A549 (cell line): ENCODE measurements at regions not wholly inside any gene's neighbourhood (a gene's known extent, or its start where the extent isn't known, plus 50 kb on each side); places are given as distances from the start of the nearest gene placed in this dataset.

ENCODE experiments used
- ATAC-seq, 2 experiments: fragments of 200-7000 bp in 1 of 2; fragments of >200 bp in 1 of 2; cut with Nextera tagmentation in 1 of 2; cut with Tn5 transposase in 1 of 2; 3 replicates each; pipeline versions ENCODE4 v1.8.0 to v1.9.1; 2018 to 2020; ENCODE audit warnings: mild to moderate bottlenecking in 1 of 2, moderate library complexity in 1 of 2
- CTCF ChIA-PET: fragments of 300-600 bp; sonication (Branson Sonifier 250); formaldehyde crosslinking; extraction: SDS; loops from one replicate; lab custom pipeline; 2021; ENCODE audit warnings: antibody characterized with exemption, inconsistent platforms; lab: Yijun Ruan, JAX
- POLR2A ChIA-PET: fragments of 350-600 bp; formaldehyde crosslinking; extraction: SDS; loops from one replicate; lab custom pipeline; 2021; ENCODE audit warnings: antibody characterized with exemption, inconsistent platforms; lab: Yijun Ruan, JAX
- DNase-seq, 2 experiments: peaks; one replicate each; pipeline versions ENCODE4 v3.0.0 to v3.0.0-alpha.2; 2011 to 2016; ENCODE audit warnings: low read depth in 1 of 2, low spot score in 1 of 2
- FAIRE-seq: peaks from 2 replicates; lab custom pipeline; 2011; peaks lifted over from hg19 to GRCh38; lab: Jason Lieb, UNC
- H3K27ac ChIP-seq, 2 experiments: fragments of >200 bp; sonication (Bioruptor Twin); formaldehyde crosslinking; 3 replicates each; pipeline ENCODE4 v1.5.1; 2016 to 2017
- H3K4me1 ChIP-seq: fragments of >200 bp; sonication (Bioruptor Twin); formaldehyde crosslinking; 3 replicates; pipeline ENCODE4 v1.6.1; 2016
- H3K4me2 ChIP-seq: fragments of >200 bp; sonication (Bioruptor Twin); formaldehyde crosslinking; 3 replicates; pipeline ENCODE4 v1.6.1; 2016
- H3K4me3 ChIP-seq: fragments of >200 bp; sonication (Bioruptor Twin); formaldehyde crosslinking; 3 replicates; pipeline ENCODE4 v1.5.1; 2016
- H3K9me3 ChIP-seq: fragments of >200 bp; sonication (Bioruptor Twin); formaldehyde crosslinking; 3 replicates; pipeline ENCODE4 v1.6.1; 2016
- BHLHE40 ChIP-seq: IDR thresholded peaks from 2 replicates; pipeline ENCODE4 v1.6.1; 2012; ENCODE audit warnings: low read depth, low read length, inconsistent platforms
- EHF ChIP-seq: fragments of 250-450 bp; sonication (Bioruptor Pico); IDR thresholded peaks from 2 replicates; pipeline ENCODE4 v1.5.0; 2020; ENCODE audit warnings: mild to moderate bottlenecking
- EP300 ChIP-seq, 2 experiments: fragments of >200 bp; sonication (Bioruptor Twin); formaldehyde crosslinking; IDR thresholded peaks; 2 replicates in 1 of 2; 3 replicates in 1 of 2; pipeline ENCODE4 v1.6.1; 2016 to 2017
- GATA3 ChIP-seq: IDR thresholded peaks from 2 replicates; pipeline ENCODE4 v1.6.1; 2012; ENCODE audit warnings: borderline replicate concordance
- HOXB13 ChIP-seq: fragments of 250-450 bp; sonication (Bioruptor Pico); IDR thresholded peaks from 2 replicates; pipeline ENCODE4 v1.5.0; 2020; ENCODE audit warnings: low read depth, mild to moderate bottlenecking, moderate library complexity
- MYC ChIP-seq: IDR thresholded peaks from 2 replicates; pipeline ENCODE4 v1.6.1; 2012; ENCODE audit warnings: mild to moderate bottlenecking, inconsistent platforms, low read length, improper control_type of control experiment, borderline replicate concordance
- PHF8 ChIP-seq: fragments of 200-600 bp; sonication (generic); IDR thresholded peaks from 2 replicates; pipeline ENCODE4 v1.6.1; 2016; ENCODE audit warnings: low read depth, mild to moderate bottlenecking, antibody characterized with exemption, moderate library complexity, borderline replicate concordance
- POLR2A ChIP-seq: IDR thresholded peaks from 2 replicates; pipeline ENCODE4 v1.6.1; 2012; ENCODE audit warnings: mild to moderate bottlenecking, low read length
- RARB ChIP-seq: fragments of 250-450 bp; sonication (Bioruptor Pico); IDR thresholded peaks from 2 replicates; pipeline ENCODE4 v1.8.0; 2021; ENCODE audit warnings: mild to moderate bottlenecking, moderate library complexity
- RFX5 ChIP-seq: fragments of 450-650 bp; IDR thresholded peaks from 2 replicates; pipeline ENCODE4 v1.7.1; 2014; ENCODE audit warnings: antibody characterized with exemption, mild to moderate bottlenecking, moderate library complexity
- SREBF2 ChIP-seq: fragments of 450-650 bp; IDR thresholded peaks from 2 replicates; pipeline ENCODE4 v1.6.1; 2014; ENCODE audit warnings: mild to moderate bottlenecking, moderate library complexity
- TP53 ChIP-seq: fragments of 250-450 bp; sonication (Bioruptor Pico); IDR thresholded peaks from 2 replicates; pipeline ENCODE4 v1.5.0; 2021; ENCODE audit warnings: mild to moderate bottlenecking, moderate library complexity
- ZFP36 ChIP-seq: fragments of 450-650 bp; IDR thresholded peaks from 2 replicates; pipeline ENCODE4 v1.6.1; 2014; ENCODE audit warnings: borderline replicate concordance; ENCODE audit not compliant: partially characterized antibody
- WGBS: methylation state at CpG from one replicate; pipeline ENCODE4 v1.1.6; 2017; ENCODE audit errors: missing lambda C conversion rate; 5-methylcytosine and 5-hydroxymethylcytosine counted together
- TF ChIP-seq, protein P1 (sequence below): fragments of 250-450 bp; sonication (Bioruptor Pico); IDR thresholded peaks from 2 replicates; pipeline ENCODE4 v1.5.0; 2021; ENCODE audit warnings: mild to moderate bottlenecking, moderate library complexity, borderline replicate concordance
- TF ChIP-seq, protein P2 (sequence below): fragments of >200 bp; sonication (Bioruptor Twin); formaldehyde crosslinking; IDR thresholded peaks from 3 replicates; pipeline ENCODE4 v1.6.1; 2016
- TF ChIP-seq, protein P3 (sequence below): fragments of 250-450 bp; sonication (Bioruptor Pico); IDR thresholded peaks from 2 replicates; pipeline ENCODE4 v1.5.0; 2020; ENCODE audit warnings: low read depth, mild to moderate bottlenecking, moderate library complexity
- TF ChIP-seq, protein P4 (sequence below): fragments of >200 bp; sonication (Bioruptor Twin); formaldehyde crosslinking; IDR thresholded peaks from 2 replicates; pipeline ENCODE4 v1.6.1; 2016

DNA sequence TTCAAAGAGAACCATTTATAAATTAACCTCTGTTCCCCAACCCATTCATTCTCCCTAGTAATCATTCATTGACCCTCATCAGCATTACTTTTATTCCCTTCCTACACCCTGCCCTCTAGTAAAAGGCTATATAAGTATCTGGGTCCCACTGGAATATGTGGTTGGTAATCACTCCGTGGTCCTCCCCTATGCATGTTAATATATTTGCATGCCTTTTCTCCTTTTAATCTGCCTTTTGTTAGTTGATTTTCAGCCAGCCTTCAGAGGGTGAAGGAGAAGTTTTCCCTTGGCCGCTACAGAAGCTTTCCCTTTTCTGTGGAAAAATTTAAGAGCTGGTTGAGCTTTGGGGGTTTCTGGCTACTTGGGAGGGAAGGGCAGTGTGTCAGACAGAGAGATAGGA lies 585.6 kb downstream of the UTRN start:
- Histone ChIP-seq H3K4me1 (no peaks in the 10 kb centered on the region), H3K9me3 (no peaks in the 10 kb centered on the region), H3K4me3 (no peak overlapping the region)
- no peak for ATAC-seq
- TF ChIP-seq BHLHE40 (no peak), SREBF2 (no peak), ZFP36 (no peak), PHF8 (no peak)
- TF ChIP-seq, all 56 proteins: peak for 0
- WGBS: 54% methylated on average over 2 of the region's 2 CpGs
- ChIA-PET POLR2A (no interaction called here), CTCF (no interaction called here)
- FAIRE-seq (no peak), DNase-seq (no peak)
- no peak overlapping the region for H3K4me2 ChIP-seq
- no peak overlapping the region for H3K27ac ChIP-seq

DNA sequence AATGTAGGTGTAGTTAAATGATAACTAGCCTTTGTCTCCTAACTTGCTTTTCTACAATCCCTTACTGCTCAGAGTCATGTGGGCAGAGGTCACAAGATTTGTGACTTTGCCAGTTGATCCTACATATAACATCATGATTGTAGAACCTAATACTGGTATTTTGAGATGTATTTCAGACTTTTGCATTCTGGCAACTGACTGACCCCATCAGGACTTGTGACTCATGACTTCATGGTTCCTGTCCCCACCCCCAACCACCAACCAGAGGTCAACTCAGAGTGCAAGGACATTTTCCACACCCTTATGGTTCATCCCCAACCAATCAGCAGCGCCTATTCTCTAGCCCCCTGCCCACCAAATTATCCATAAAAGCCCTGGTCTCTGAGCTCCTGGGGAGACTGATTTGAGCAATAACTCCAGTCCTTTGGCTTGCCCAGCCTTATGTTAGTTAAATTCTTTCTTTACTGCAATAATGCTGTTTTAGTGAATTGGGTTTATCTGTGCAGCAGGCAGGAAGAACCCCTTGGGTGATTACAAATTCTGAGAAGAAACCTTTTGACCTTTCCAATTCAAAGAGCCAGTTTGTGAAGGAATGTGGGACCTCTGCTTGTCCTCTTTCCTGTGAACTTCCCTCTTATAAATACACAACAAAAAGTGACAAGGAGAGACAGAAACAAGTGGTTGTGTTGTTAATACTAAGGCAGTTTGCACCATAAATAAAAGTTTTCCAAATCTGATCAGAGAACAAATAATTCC lies 588.7 kb downstream of the UTRN start:
- WGBS: 33% methylated on average over 1 of the region's 1 CpG
- FAIRE-seq: no peak
- ATAC-seq: no peak
- H3K4me3 ChIP-seq: no peak overlapping the region
- ChIA-PET CTCF (no interaction called here), POLR2A (no interaction called here)
- no peak for TF ChIP-seq RARB (CRISPR knock-in tag)
- TF ChIP-seq, protein P1, sequence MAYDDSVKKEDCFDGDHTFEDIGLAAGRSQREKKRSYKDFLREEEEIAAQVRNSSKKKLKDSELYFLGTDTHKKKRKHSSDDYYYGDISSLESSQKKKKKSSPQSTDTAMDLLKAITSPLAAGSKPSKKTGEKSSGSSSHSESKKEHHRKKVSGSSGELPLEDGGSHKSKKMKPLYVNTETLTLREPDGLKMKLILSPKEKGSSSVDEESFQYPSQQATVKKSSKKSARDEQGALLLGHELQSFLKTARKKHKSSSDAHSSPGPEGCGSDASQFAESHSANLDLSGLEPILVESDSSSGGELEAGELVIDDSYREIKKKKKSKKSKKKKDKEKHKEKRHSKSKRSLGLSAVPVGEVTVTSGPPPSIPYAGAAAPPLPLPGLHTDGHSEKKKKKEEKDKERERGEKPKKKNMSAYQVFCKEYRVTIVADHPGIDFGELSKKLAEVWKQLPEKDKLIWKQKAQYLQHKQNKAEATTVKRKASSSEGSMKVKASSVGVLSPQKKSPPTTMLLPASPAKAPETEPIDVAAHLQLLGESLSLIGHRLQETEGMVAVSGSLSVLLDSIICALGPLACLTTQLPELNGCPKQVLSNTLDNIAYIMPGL (CRISPR knock-in tag): no peak
- TF ChIP-seq, protein P2, sequence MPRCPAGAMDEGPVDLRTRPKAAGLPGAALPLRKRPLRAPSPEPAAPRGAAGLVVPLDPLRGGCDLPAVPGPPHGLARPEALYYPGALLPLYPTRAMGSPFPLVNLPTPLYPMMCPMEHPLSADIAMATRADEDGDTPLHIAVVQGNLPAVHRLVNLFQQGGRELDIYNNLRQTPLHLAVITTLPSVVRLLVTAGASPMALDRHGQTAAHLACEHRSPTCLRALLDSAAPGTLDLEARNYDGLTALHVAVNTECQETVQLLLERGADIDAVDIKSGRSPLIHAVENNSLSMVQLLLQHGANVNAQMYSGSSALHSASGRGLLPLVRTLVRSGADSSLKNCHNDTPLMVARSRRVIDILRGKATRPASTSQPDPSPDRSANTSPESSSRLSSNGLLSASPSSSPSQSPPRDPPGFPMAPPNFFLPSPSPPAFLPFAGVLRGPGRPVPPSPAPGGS: no peak
- TF ChIP-seq ZFP36: no peak
- TF ChIP-seq EHF (CRISPR knock-in tag): no peak
- TF ChIP-seq TP53: no peak
- TF ChIP-seq, protein P3, sequence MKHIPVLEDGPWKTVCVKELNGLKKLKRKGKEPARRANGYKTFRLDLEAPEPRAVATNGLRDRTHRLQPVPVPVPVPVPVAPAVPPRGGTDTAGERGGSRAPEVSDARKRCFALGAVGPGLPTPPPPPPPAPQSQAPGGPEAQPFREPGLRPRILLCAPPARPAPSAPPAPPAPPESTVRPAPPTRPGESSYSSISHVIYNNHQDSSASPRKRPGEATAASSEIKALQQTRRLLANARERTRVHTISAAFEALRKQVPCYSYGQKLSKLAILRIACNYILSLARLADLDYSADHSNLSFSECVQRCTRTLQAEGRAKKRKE (CRISPR knock-in tag): no peak
- TF ChIP-seq POLR2A: no peak
- TF ChIP-seq, protein P4, sequence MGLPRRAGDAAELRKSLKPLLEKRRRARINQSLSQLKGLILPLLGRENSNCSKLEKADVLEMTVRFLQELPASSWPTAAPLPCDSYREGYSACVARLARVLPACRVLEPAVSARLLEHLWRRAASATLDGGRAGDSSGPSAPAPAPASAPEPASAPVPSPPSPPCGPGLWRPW: no peak
- no peak overlapping the region for H3K27ac ChIP-seq
- no peaks in the 10 kb centered on the region for H3K4me1 ChIP-seq
- no peaks in the 10 kb centered on the region for H3K9me3 ChIP-seq
- no peak overlapping the region for H3K4me2 ChIP-seq
- no peak for DNase-seq

DNA sequence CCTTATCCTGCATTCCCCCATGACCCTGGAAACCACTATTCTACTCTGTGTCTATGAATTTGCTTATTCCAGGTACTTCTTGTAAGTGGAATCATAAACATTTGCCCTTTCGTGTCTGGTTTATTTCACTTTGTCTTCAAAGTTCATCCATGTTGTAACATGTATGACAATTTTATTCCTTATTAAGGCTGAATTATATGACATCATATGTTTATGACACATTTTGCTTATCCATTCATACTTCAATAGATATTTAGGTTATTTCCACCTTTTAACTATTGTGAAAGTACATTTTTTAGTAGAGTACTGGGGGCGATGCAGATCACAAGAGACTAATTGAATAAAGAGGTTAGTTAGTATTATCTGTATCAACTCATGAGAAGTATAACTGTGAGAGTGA lies 591.6 kb downstream of the UTRN start:
- FAIRE-seq: no peak
- H3K4me2 ChIP-seq: no peak overlapping the region
- POLR2A ChIA-PET: no interaction called here
- 0 out of 3 replicates have a peak, but pooled peaks cover 8% of the 10 kb centered on the region for H3K4me1 ChIP-seq
- H3K4me3 ChIP-seq: no peak overlapping the region
- TF ChIP-seq GATA3 (no peak), RFX5 (no peak), HOXB13 (no peak), MYC (no peak), EP300 (IDR thresholded peaks at IDR 0.05) (no peak)
- TF ChIP-seq, all 56 proteins: peak for 0
- WGBS: 80% methylated on average over 2 of the region's 2 CpGs
- Histone ChIP-seq H3K27ac (no peak overlapping the region), H3K9me3 (no peaks in the 10 kb centered on the region)
- CTCF ChIA-PET: no interaction called here
- ATAC-seq (no peak), DNase-seq (no peak)
